Fibroblast of lung (primary cell): ENCODE measurements at regions not wholly inside any gene's neighbourhood (a gene's known extent, or its start where the extent isn't known, plus 50 kb on each side); places are given as distances from the start of the nearest gene placed in this dataset.

Experiments used
- CTCF ChIP-seq, 2 donors: IDR thresholded peaks in 1 of 2; conservative IDR thresholded peaks in 1 of 2; 1 replicate in 1 of 2; 2 replicates in 1 of 2; pipeline ENCODE4 v1.5.1; 2011 to 2012; ENCODE audit warnings: low read length in 2 of 2, control low read depth in 1 of 2, inconsistent platforms in 1 of 2, low read depth in 1 of 2, mild to moderate bottlenecking in 1 of 2
- EZH2 ChIP-seq: IDR thresholded peaks from 2 replicates; pipeline ENCODE4 v1.5.1; 2012; ENCODE audit warnings: low read length, control low read depth, mild to moderate bottlenecking; ENCODE audit errors: missing control alignments

GRCh38 chr14:83172363-83172762, 1638.7 kb upstream of the SEL1L start:
- TF ChIP-seq CTCF (conservative IDR thresholded peaks at IDR 0.05 in 1 of 2, IDR thresholded peaks at IDR 0.05 in 1 of 2; ENCODE audit: low read depth in 1 of 2, low read length in 2 of 2) (no peak), EZH2 (no peak)
